ENCODE measurements at regions not wholly inside any gene's neighbourhood (a gene's known extent, or its start where the extent isn't known, plus 50 kb on each side); places are given as distances from the start of the nearest gene placed in this dataset.

- Histone ChIP-seq H3K4me1 (peaks cover 0 to 14% (median 4%) of the 10 kb centered on the region in 12 donors), H3K9me3 (peaks cover 0 to 3% (median 0%) of the 10 kb centered on the region in 12 donors), H3K27ac (no peak overlapping the region), H3K4me3 (no peak overlapping the region), H3K27me3 (peaks cover 0 to 2% (median 0%) of the 10 kb centered on the region in 9 donors), H3K36me3 (no peaks in the 10 kb centered on the region)
- DNase-seq: no peak
- intact Hi-C loops (cut with DNase I): no loop called here
- no peak for ATAC-seq
- TF ChIP-seq POLR2A (IDR thresholded peaks at IDR 0.05) (no peak), CTCF (IDR thresholded peaks at IDR 0.05) (no peak)
- 96 to 100% (median 97%) methylated on average over 3 to 5 of the region's 5 CpGs for WGBS, 4 donors
Observed at GRCh38 chr2:8619071-8619470, 62.8 kb upstream of the ID2 start.

GRCh38 chr2:8620611-8621382, 61.1 kb upstream of the ID2 start:
- Histone ChIP-seq H3K4me1 (peaks cover 0 to 7% (median under 1%) of the 10 kb centered on the region in 12 donors), H3K9me3 (no peaks in the 10 kb centered on the region), H3K4me3 (peak overlapping the region in 1 of 12 donors; percentile 7), H3K27ac (no peak overlapping the region), H3K27me3 (peaks cover 0 to under 1% (median 0%) of the 10 kb centered on the region in 9 donors), H3K36me3 (no peaks in the 10 kb centered on the region)
- WGBS, 4 donors: 58 to 66% (median 61%) methylated on average over 7 of the region's 7 CpGs
- TF ChIP-seq CTCF (IDR thresholded peaks at IDR 0.05) (no peak), POLR2A (IDR thresholded peaks at IDR 0.05) (no peak)
- ATAC-seq (peak in 2 of 4 donors; percentile 64 to 69), DNase-seq (no peak)
- intact Hi-C loops (cut with DNase I): no loop called here

GRCh38 chr2:8622199-8622911, 59.5 kb upstream of the ID2 start:
- 90 to 93% (median 92%) methylated on average over 7 of the region's 7 CpGs for WGBS, 4 donors
- no peak overlapping the region for H3K4me3 ChIP-seq
- DNase-seq: no peak
- TF ChIP-seq CTCF (IDR thresholded peaks at IDR 0.05) (no peak), POLR2A (IDR thresholded peaks at IDR 0.05) (no peak)
- H3K27ac ChIP-seq: no peak overlapping the region
- peaks cover 0 to 7% (median 0%) of the 10 kb centered on the region in 12 donors for H3K4me1 ChIP-seq
- no peaks in the 10 kb centered on the region for H3K27me3 ChIP-seq
- no peaks in the 10 kb centered on the region for H3K36me3 ChIP-seq
- intact Hi-C loops (cut with DNase I): no loop called here
- ATAC-seq: no peak
- H3K9me3 ChIP-seq: no peaks in the 10 kb centered on the region

GRCh38 chr2:8622924-8623465, 58.9 kb upstream of the ID2 start:
- Histone ChIP-seq H3K9me3 (no peaks in the 10 kb centered on the region), H3K27me3 (no peaks in the 10 kb centered on the region)
- no peak for DNase-seq

More at GRCh38 chr2:8622924-8623465, 58.9 kb upstream of the ID2 start:
- no peak for ATAC-seq
- Histone ChIP-seq H3K4me1 (peaks cover 0 to 7% (median 0%) of the 10 kb centered on the region in 12 donors), H3K27ac (no peak overlapping the region), H3K36me3 (no peaks in the 10 kb centered on the region), H3K4me3 (no peak overlapping the region)
- intact Hi-C loops (cut with DNase I): no loop called here
- 82 to 89% (median 86%) methylated on average over 12 to 13 of the region's 13 CpGs for WGBS, 4 donors
- no peak for TF ChIP-seq CTCF (IDR thresholded peaks at IDR 0.05)
- TF ChIP-seq POLR2A (IDR thresholded peaks at IDR 0.05): no peak

Measured in heart left ventricle (tissue), 16 donors.